NCI-H146 (cell line): ENCODE measurements at regions not wholly inside any gene's neighbourhood (a gene's known extent, or its start where the extent isn't known, plus 50 kb on each side); places are given as distances from the start of the nearest gene placed in this dataset.

Source experiments
- DNase-seq: peaks from one replicate; lab custom pipeline; 2025; lab: John Stamatoyannopoulos, UW

- no peak for DNase-seq
Observed at GRCh38 chr6:23357185-23357766, 768.7 kb upstream of the NRSN1 start.

DNA sequence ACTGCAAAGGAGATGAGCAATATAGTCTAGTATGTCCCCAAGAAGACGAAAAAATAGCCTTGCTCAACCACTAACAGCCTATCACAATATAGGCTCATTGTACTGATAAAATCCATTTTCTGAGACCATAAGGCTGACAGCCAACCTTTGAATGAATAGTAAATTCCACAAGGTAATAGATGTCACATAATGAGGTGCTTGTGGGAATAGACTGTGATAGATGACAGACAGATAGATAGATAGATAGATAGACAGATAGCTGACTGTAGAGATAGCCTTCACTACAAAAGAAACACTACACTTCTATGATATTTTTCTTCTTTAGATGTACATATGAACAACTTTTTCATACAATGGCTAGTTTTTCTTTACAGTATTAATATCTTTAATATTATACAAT, 760.3 kb upstream of the NRSN1 start:
- DNase-seq = no peak

- DNase-seq = no peak
Observed at GRCh38 chr6:23367311-23367710, 758.7 kb upstream of the NRSN1 start.

GRCh38 chr6:23368557-23368956, 757.5 kb upstream of the NRSN1 start:
- DNase-seq = no peak

DNA sequence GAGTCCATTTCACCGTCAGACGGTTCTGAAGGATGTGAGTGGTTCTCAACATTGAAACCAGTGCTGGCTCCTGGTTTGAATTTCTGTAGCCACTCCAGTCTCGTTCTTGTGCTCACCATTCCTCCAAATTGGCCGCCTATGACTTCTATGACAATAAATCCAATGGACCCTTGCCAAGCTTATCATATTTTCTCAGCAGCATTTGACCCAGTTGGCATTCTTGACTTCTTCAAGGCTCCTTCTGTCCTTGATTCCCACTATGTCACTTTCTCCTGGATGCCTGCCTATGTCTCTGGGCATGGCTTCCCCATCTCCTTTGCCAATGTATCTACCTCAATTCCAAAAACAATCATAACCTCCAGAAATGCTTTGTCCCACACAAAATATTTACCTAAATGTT, 756.0 kb upstream of the NRSN1 start:
- DNase-seq = no peak

DNA sequence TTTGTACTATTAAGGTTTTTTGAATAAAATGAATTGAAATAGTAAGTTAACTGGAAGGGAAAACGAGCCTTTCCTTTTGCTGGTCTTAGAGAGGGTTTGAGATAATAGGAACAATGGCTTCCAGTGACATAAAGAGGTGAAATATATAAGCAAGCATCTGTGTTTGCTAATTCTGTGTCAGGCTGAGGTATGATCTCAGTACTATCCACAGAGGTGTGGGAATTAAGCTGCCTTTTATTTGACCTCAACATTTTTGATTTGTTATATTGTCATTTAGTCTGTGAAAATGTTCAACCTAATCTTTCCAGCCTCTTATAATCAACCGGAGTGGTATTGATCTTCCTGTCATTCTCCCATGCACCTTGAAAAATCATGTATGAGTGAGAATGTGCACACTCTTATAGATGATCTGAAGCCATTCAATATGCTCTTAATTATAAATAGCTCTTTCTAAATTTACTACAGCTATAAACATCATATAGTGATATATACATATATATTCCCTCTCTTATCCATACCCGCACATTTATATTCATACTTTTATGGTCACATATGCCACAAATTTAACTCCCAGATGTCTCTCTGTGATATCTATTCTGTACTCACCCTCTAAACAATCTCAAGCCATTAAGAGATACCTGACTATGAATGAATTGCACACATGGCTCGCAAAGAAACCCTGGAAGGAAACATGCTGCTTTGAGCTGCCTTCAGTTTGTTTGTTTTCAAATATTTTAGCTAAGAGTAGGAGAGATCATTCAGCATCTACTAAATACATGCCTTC, 754.7 kb upstream of the NRSN1 start:
- peak; percentile 14 for DNase-seq

DNA sequence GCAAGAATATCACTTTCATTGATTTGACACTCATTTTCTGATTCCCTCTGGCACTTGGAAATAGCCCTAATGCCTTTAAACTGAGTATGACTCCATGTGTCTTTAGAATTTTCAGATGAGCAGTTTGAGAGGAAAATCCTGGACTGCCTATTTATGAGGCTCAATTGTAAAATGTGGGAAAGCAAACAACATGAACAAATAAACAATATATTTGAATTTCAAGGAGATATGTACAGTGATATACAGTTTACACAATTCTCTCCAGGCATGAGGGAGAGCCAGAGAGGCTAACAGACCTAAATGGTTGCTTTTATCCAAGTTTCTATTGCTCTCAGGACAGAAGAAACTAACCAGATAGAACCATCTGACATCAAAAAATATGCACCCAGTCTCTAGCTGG, 748.2 kb upstream of the NRSN1 start:
- DNase-seq = peak; percentile 2

- no peak for DNase-seq
Observed at GRCh38 chr6:23380465-23380864, 745.5 kb upstream of the NRSN1 start.

- peak; percentile 4 for DNase-seq
Observed at GRCh38 chr6:23388086-23388783, 737.8 kb upstream of the NRSN1 start.

- DNase-seq = no peak
Observed at GRCh38 chr6:23389386-23389785, 736.6 kb upstream of the NRSN1 start.

DNA sequence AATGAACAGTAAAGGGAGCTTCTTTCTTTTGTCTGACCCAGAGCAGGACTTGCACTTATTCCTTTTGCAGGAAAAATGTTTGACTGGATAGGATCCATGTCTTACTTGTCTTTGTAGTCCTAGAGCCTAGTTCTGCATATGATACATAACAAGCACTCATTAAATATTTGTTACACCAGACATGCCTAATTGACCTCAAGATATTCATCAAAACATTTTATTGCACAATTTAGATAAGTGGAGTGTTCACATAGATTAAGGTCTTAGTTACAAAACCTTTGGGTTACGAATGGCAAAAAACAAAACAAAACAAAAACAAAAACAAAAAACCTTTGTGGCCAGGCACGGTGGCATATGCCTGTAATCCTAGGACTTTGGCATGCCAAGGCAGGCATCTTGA, 735.8 kb upstream of the NRSN1 start:
- no peak for DNase-seq

DNA sequence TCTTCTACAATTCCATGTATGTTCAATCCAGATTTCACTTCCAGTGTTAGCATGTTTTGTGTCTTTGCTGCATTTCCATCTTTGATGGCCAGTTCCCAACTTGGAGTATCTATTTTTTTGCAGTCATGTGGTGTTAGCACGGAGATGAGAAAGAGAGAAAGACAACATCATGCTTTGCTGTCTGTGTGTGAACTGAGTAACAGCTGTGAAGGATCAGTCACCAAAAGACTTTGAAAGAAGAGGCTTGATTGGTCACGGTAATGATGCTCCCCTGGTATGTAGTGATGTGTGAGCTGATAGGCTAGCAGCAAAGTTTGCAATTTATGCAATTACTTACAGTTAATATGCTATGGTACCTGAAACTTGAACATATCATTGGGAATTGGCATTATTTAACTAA, 731.3 kb upstream of the NRSN1 start:
- DNase-seq = no peak

DNA sequence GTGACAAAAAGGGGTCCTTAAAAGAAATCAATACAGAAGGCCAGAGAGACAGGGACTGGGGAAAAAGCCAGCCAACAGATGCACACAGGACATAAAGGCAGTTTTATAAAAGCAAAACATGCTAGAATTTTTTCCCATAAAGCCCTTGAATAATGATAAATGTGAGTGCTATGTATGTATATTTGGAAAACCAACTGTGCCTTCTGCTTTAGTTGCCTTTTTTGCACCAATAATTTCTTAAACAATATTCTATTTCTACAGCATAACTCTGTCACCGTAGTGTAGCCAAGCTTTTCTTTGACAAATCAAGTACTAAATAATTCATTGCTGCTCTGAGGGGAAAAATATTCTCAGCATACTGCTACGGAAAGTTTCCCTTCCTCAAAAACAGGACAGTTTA, 730.6 kb upstream of the NRSN1 start:
- DNase-seq = no peak

GRCh38 chr6:23396949-23397348, 729.1 kb upstream of the NRSN1 start:
- DNase-seq = no peak

DNA sequence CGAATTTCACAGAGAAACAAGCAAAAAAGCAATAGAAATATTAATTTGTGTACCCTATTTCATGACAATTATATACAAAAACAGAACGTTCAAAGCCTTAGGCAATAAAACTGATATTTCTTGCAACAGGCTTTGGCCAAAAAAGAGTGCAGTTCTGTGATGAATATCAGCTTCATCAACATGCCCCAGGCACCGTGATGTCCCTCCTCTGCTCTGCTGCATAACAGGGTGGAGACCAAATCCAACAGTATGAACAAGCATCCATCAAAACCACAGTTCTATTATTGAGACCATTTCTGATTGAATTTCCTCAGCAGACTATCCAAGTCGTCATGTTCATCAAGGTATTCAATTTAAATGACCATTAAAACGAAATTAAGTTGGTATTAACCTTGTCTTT, 722.6 kb upstream of the NRSN1 start:
- DNase-seq = no peak

- no peak for DNase-seq
Observed at GRCh38 chr6:23409531-23409930, 716.5 kb upstream of the NRSN1 start.

DNA sequence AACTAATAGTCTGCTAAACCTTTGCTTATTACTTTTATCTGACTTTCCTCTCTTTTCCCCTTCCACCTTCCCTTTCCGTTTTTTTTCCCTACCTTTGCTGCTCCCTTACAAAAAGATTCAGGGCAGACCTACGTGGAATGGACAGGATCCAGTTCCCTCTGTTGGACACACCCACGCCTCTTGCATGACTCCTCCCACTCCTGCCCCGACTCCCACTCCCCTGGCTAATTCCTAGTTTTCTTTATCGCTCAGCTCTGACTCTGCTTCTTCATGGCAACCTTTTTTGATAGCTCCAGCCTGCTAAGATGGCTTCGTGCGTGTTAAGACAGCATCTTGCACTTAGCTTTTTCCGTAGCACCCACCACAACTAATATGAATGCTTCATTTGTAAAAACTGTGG, 715.6 kb upstream of the NRSN1 start:
- no peak for DNase-seq

DNA sequence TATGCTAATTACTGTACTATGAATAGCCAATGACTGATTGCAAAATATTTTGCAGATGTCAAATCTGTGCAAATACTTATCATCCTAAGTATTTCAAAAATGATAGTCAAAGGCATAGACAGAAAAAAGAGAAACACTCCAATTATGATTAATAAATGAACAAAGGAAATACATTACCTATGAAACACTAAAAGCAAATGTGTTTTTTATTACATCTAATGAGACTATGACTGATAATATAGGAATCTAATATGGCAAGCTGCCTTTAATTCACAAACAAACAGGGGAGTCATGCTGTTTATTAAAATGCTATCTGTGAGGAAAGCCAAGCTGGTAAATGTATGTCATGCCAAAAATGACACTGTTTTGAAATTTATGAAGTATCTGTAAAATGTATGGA, 713.2 kb upstream of the NRSN1 start:
- DNase-seq = no peak

DNA sequence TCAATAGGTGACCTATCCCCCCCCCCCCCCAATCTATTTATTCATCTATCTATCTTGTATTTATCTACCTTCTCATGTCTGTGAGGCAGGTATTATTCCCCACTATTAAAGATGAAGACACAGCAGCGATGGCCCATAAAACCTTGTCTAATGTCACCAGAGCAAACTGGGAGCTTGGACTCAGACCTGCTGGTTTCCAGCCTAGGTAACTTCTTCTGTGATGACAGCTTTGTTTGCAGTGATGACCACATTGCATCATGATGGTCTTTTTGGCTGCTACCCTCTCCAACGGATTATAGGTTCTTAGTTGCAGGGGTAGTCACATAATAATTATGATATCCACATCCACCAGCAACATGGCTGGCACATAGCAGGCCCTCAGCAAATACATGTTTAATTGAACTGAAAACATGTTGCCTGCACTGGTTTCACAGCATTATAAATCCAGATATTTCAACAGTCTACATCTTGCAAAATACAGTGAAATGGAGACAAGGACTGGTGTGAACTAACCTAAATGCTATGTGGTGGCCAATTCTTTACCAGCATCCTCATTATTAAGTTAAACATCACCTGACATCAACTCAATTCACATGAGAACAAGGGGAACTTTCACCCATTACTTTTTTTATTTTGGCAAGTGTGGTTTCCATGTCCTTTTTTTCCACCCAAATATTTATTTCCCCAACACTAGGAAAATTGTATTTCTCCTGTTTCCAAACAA, 712.5 kb upstream of the NRSN1 start:
- no peak for DNase-seq

DNA sequence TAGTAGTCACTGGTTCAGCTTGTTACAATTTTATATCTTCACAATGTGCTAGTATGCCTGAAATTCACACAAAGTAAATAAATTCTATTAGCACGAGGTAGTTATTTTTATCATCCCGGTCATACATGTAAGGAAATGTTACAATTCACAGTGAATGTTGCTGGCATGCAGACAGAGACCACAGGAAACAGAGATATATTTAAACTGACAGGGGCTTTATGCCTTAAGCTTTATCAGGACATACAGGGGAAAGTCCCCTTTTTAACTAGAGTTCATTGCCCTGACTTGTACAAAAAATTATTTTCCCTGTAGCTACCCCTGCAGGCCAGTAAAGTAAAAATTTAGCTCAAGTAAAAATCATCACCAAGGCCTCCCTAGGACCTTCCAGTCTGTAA, 712.0 kb upstream of the NRSN1 start:
- DNase-seq = peak; percentile 30

GRCh38 chr6:23414922-23415321, 711.1 kb upstream of the NRSN1 start:
- no peak for DNase-seq

DNA sequence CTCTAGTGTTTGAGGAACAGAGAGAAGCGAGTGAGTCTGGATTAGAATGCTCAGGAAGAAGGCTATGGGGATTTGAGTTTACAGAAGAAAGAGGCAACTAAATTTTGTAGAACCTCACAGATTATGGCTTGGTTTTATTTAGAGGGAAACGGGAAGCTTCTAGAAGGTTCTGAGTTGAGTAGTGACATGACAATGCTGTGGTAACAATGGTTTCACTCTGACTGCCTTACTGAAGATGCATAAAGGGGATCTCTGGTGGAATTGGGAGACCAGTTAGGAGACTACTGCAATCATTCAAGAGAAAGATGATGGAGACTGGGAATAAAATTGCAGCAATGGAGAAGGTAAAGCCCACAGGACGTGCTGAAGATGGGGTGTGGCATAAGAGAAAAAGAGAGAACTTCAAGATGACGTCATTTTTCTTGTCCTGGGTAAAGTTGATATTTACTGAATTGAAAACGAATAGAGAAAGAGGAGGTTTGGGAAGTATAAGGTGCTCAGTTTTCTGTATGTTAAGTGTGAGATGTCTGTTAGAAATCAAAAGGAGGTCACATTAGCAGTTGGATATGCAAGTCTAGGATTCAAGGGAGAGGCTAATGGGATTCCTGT, 710.1 kb upstream of the NRSN1 start:
- DNase-seq = no peak
